Spleen (tissue), 7 donors: ENCODE measurements at regions not wholly inside any gene's neighbourhood (a gene's known extent, or its start where the extent isn't known, plus 50 kb on each side); places are given as distances from the start of the nearest gene placed in this dataset.

Source experiments
- POLR2A ChIP-seq, 3 donors: fragments of 450-650 bp; IDR thresholded peaks; one replicate each; pipeline ENCODE4 v1.5.1; 2017; ENCODE audit warnings: antibody characterized with exemption in 3 of 3, mild to moderate bottlenecking in 1 of 3
- POLR2AphosphoS5 ChIP-seq, 3 donors: sonication (generic); formaldehyde crosslinking; IDR thresholded peaks; one replicate each; pipeline ENCODE4 v1.5.1; 2017; ENCODE audit warnings: antibody characterized with exemption in 3 of 3
- TF ChIP-seq, protein P1 (sequence below), 11 experiments: fragments of 200-600 bp in 7 of 11; fragments of 450-650 bp in 4 of 11; sonication (generic) in 4 of 11; IDR thresholded peaks in 8 of 11; conservative IDR thresholded peaks in 3 of 11; 1 replicate in 7 of 11; 2 replicates in 4 of 11; pipeline versions ENCODE4 v1.4.0 to v1.8.0; 2016 to 2021; ENCODE audit warnings: antibody characterized with exemption in 11 of 11, inconsistent platforms in 4 of 11, mild to moderate bottlenecking in 1 of 11
- donor health status: DM: no; HTN: no; CAD: no; lungs with moderate emphysema.
- donor health status: DM: no; HTN: no; CAD: no.
- donor health status: DM: no; HTN: no; CAD: no.

DNA sequence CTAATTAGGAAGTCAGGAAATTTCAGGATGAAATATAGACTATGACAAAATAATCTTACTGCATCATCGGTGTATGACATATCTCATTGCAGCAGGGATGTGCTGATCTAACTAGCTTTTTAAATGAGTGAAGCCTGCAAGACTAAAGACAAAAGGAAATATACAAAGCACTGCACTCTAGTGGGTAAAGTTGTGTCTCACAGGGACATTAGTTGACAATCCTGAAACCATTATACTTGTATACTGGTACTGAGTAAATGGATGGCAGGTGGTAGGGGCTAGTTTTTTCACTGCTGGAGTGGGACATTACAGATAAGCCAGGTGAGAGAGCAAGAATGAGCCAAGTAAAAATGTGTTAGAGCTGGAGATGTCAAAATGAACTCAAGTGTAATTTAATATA, 317.5 kb upstream of the RAB6C start:
- TF ChIP-seq, protein P1, sequence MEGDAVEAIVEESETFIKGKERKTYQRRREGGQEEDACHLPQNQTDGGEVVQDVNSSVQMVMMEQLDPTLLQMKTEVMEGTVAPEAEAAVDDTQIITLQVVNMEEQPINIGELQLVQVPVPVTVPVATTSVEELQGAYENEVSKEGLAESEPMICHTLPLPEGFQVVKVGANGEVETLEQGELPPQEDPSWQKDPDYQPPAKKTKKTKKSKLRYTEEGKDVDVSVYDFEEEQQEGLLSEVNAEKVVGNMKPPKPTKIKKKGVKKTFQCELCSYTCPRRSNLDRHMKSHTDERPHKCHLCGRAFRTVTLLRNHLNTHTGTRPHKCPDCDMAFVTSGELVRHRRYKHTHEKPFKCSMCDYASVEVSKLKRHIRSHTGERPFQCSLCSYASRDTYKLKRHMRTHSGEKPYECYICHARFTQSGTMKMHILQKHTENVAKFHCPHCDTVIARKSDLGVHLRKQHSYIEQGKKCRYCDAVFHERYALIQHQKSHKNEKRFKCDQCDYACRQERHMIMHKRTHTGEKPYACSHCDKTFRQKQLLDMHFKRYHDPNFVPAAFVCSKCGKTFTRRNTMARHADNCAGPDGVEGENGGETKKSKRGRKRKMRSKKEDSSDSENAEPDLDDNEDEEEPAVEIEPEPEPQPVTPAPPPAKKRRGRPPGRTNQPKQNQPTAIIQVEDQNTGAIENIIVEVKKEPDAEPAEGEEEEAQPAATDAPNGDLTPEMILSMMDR (IDR thresholded peaks at IDR 0.05 in 8 of 11, conservative IDR thresholded peaks at IDR 0.05 in 3 of 11), result no peak
- TF ChIP-seq POLR2A (IDR thresholded peaks at IDR 0.05) (no peak), POLR2AphosphoS5 (IDR thresholded peaks at IDR 0.05) (no peak)
